CD4-positive, alpha-beta T cell (primary cell): ENCODE measurements at regions not wholly inside any gene's neighbourhood (a gene's known extent, or its start where the extent isn't known, plus 50 kb on each side); places are given as distances from the start of the nearest gene placed in this dataset.

Experiments used
- ATAC-seq: fragments of 200-7000 bp; cut with Tn5 transposase; one replicate; pipeline ENCODE4 v1.10.0; 2022; ENCODE audit warnings: mild to moderate bottlenecking; ENCODE audit not compliant: poor library complexity
- CTCF ChIA-PET: fragments of 350-600 bp; sonication (Branson Sonifier 250); formaldehyde crosslinking; loops from one replicate; lab custom pipeline; 2021; ENCODE audit warnings: antibody characterized with exemption, inconsistent platforms; lab: Charles Lee
- POLR2A ChIA-PET: fragments of 350-600 bp; sonication (Branson Sonifier 250); formaldehyde crosslinking; loops from one replicate; lab custom pipeline; 2021; ENCODE audit warnings: antibody characterized with exemption, inconsistent platforms; lab: Charles Lee
- DNase-seq, 14 experiments: peaks; one replicate each; pipeline ENCODE4 v3.0.0-alpha.2; 2013 to 2020; ENCODE audit warnings: mixed read lengths in 2 of 14
- H3K27ac ChIP-seq, 2 donors: one replicate each; pipeline versions ENCODE4 v1.5.1 to v1.7.0; 2013; ENCODE audit warnings: low read length in 2 of 2, low read depth in 1 of 2, mild to moderate bottlenecking in 1 of 2
- H3K27me3 ChIP-seq, 2 experiments: 1 replicate in 1 of 2; 2 replicates in 1 of 2; pipeline versions ENCODE4 v1.6.1 to v1.7.0; 2013; ENCODE audit warnings: low read length in 2 of 2, control low read depth in 1 of 2, mild to moderate bottlenecking in 1 of 2, moderate library complexity in 1 of 2; ENCODE audit not compliant: insufficient read depth in 2 of 2, control insufficient read depth in 1 of 2
- H3K36me3 ChIP-seq: one replicate; pipeline ENCODE4 v1.6.1; 2013; ENCODE audit warnings: low read length, control low read depth; ENCODE audit not compliant: insufficient read depth
- H3K4me1 ChIP-seq: one replicate; pipeline ENCODE4 v1.6.1; 2013; ENCODE audit warnings: low read length, control low read depth; ENCODE audit not compliant: insufficient read depth
- H3K4me3 ChIP-seq: one replicate; pipeline ENCODE4 v1.5.1; 2013; ENCODE audit warnings: mild to moderate bottlenecking, low read length, moderate library complexity
- H3K9me3 ChIP-seq, 2 experiments: 1 replicate in 1 of 2; 2 replicates in 1 of 2; pipeline versions ENCODE4 v1.6.1 to v1.7.0; 2013; ENCODE audit warnings: low read length in 2 of 2, mild to moderate bottlenecking in 2 of 2, control low read depth in 1 of 2, moderate library complexity in 1 of 2; ENCODE audit not compliant: control insufficient read depth in 1 of 2, insufficient read depth in 1 of 2
- H3K27ac Mint-ChIP-seq: one replicate; pipeline ENCODE4 v1.8.0; 2020; ENCODE audit warnings: mixed read lengths
- H3K27me3 Mint-ChIP-seq: one replicate; pipeline ENCODE4 v1.8.0; 2021; ENCODE audit warnings: mixed read lengths
- H3K36me3 Mint-ChIP-seq: one replicate; pipeline ENCODE4 v1.8.0; 2021; ENCODE audit warnings: low read depth, mixed read lengths
- H3K4me1 Mint-ChIP-seq: one replicate; pipeline ENCODE4 v1.8.0; 2021; ENCODE audit warnings: low read depth, mixed read lengths
- H3K4me3 Mint-ChIP-seq: one replicate; pipeline ENCODE4 v1.8.0; 2020; ENCODE audit warnings: mild to moderate bottlenecking, mixed read lengths
- H3K9me3 Mint-ChIP-seq: one replicate; pipeline ENCODE4 v1.8.0; 2020; ENCODE audit warnings: mixed read lengths
- intact Hi-C, 2 experiments: fragments of 100-400 bp; cut with DNase I in 1 of 2; cut with micrococcal nuclease in 1 of 2; formaldehyde crosslinking; loops; one replicate each; pipeline versions ENCODE4 v1.15.1 to v1.9.0; 2023 to 2025; cut with DNase I, micrococcal nuclease
- TF ChIP-seq, protein P1 (sequence below): fragments of 200-600 bp; IDR thresholded peaks from one replicate; pipeline ENCODE4 v1.8.0; 2022; ENCODE audit warnings: antibody characterized with exemption, mild to moderate bottlenecking

DNA sequence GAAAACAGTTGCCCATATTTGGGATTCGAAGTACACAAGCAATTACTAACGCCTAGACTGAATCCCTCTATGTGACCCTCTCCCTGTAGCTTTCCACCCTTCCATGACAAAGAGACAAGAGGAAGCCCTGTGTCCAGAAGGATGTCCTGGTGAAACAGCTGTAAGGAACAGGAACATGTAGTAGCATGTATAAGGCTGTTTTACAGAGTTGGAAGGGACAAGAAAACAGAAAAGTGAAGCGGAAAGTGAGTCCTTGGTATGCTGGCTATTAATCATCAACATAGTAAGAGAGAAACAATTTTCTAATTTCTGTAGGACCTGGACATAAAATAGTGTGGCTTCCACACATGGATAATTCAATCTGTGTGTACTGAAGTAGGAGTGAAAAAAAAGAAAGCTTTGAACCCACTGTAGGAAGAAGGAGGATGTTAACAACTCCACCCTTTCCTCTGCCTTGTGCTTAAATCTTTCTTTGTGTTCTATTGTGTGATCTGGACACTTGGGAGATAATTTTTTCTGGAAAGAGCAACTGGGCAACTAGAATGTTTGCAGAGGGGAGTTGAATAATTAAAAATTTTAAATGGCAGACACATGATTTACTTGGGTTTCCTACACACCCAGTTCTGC is 162.3 kb upstream of the ZSWIM2 start:
- no peak overlapping the region for H3K27ac Mint-ChIP-seq
- H3K27ac ChIP-seq: no peak overlapping the region
- no peaks in the 10 kb centered on the region for H3K36me3 ChIP-seq
- no peaks in the 10 kb centered on the region for H3K36me3 Mint-ChIP-seq
- intact Hi-C loops: no loop called here
- no peaks in the 10 kb centered on the region for H3K4me1 ChIP-seq
- no peaks in the 10 kb centered on the region for H3K27me3 ChIP-seq
- H3K4me3 ChIP-seq: no peak overlapping the region
- DNase-seq (no peak), ATAC-seq (no peak)
- H3K9me3 ChIP-seq: no peaks in the 10 kb centered on the region
- POLR2A ChIA-PET: no interaction called here
- no peaks in the 10 kb centered on the region for H3K27me3 Mint-ChIP-seq
- CTCF ChIA-PET: no interaction called here
- H3K9me3 Mint-ChIP-seq: no peaks in the 10 kb centered on the region
- H3K4me3 Mint-ChIP-seq: no peak overlapping the region
- no peaks in the 10 kb centered on the region for H3K4me1 Mint-ChIP-seq
- TF ChIP-seq, protein P1, sequence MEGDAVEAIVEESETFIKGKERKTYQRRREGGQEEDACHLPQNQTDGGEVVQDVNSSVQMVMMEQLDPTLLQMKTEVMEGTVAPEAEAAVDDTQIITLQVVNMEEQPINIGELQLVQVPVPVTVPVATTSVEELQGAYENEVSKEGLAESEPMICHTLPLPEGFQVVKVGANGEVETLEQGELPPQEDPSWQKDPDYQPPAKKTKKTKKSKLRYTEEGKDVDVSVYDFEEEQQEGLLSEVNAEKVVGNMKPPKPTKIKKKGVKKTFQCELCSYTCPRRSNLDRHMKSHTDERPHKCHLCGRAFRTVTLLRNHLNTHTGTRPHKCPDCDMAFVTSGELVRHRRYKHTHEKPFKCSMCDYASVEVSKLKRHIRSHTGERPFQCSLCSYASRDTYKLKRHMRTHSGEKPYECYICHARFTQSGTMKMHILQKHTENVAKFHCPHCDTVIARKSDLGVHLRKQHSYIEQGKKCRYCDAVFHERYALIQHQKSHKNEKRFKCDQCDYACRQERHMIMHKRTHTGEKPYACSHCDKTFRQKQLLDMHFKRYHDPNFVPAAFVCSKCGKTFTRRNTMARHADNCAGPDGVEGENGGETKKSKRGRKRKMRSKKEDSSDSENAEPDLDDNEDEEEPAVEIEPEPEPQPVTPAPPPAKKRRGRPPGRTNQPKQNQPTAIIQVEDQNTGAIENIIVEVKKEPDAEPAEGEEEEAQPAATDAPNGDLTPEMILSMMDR: no peak

DNA sequence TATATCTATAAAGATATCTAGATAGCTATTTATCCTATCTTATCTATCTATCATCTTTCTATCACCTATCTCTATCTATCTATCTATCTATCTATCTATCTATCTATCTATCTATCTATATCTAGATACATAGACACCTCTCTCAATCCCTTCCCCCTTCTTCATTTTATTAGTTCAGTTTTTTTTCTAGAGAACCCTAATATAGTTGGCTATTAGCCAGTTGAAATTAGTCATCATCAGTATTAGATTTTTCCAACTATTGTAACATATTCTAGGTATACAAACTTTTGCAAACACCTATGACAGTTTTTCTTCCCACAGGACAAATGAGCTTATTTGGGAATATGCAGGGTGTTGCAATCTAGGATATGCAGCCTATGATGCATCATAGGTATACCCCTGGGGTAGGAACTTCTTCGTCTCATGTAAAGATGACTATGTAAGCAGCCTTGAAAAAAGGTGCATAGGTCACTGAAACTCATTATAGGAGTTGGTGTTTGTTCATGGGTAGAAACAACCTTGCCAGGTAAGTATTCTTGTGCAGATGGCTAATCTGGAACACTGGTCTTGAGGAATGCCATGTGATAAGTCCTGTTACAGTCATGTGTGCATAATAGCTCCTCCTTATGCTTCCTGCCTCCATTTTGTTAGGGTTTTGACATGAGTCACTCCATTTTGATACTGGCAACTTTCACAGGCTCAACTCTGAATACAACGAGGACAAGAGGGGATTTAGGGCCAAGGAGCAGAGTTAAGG is 160.7 kb upstream of the ZSWIM2 start:
- Histone ChIP-seq H3K27me3 (no peaks in the 10 kb centered on the region), H3K27ac (no peak overlapping the region), H3K4me3 (no peak overlapping the region), H3K36me3 (no peaks in the 10 kb centered on the region), H3K9me3 (no peaks in the 10 kb centered on the region), H3K4me1 (no peaks in the 10 kb centered on the region)
- Mint-ChIP-seq H3K27ac (no peak overlapping the region), H3K27me3 (no peaks in the 10 kb centered on the region), H3K9me3 (no peaks in the 10 kb centered on the region), H3K36me3 (no peaks in the 10 kb centered on the region), H3K4me1 (no peaks in the 10 kb centered on the region), H3K4me3 (no peak overlapping the region)
- TF ChIP-seq, protein P1: no peak
- intact Hi-C loops: no loop called here
- ATAC-seq (no peak), DNase-seq (no peak)
- ChIA-PET CTCF (no interaction called here), POLR2A (no interaction called here)

DNA sequence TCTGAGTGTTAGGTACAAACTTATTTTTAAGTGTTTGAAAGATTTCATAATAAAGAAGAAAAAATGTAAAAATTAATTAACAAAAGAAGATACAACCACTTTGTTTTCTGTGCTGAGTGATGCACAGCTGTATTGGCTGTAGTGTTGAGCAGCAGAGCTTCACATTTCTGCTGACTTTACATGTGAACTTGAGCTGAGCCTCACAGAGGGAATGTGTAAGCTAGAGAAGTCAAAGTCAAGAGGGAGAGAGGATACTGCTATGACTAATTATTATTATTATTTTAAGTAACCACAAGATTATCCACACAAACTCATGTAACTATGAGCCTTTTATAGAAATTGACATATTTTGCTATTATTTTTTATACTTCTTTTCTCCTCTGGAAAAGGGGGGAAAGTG is 159.1 kb upstream of the ZSWIM2 start:
- CTCF ChIA-PET: no interaction called here
- intact Hi-C loops: no loop called here
- Histone ChIP-seq H3K9me3 (peaks cover 0 to 1% of the 10 kb centered on the region in 2 experiments), H3K27me3 (no peaks in the 10 kb centered on the region), H3K4me1 (no peaks in the 10 kb centered on the region), H3K27ac (no peak overlapping the region), H3K36me3 (no peaks in the 10 kb centered on the region), H3K4me3 (no peak overlapping the region)
- Mint-ChIP-seq H3K4me3 (no peak overlapping the region), H3K4me1 (no peaks in the 10 kb centered on the region), H3K9me3 (no peaks in the 10 kb centered on the region), H3K27me3 (no peaks in the 10 kb centered on the region), H3K27ac (no peak overlapping the region), H3K36me3 (no peaks in the 10 kb centered on the region)
- POLR2A ChIA-PET: no interaction called here
- DNase-seq (no peak), ATAC-seq (no peak)
- TF ChIP-seq, protein P1: no peak
